Body of pancreas (tissue), 4 donors: ENCODE measurements at regions not wholly inside any gene's neighbourhood (a gene's known extent, or its start where the extent isn't known, plus 50 kb on each side); places are given as distances from the start of the nearest gene placed in this dataset.

ENCODE experiments used
- ATAC-seq: fragments of 150-250 bp; one replicate; pipeline ENCODE4 v1.9.1; 2016
- DNase-seq, 4 donors: peaks; one replicate each; pipeline ENCODE4 v3.0.0-alpha.2; 2019
- H3K27ac ChIP-seq, 4 donors: fragments of 200-600 bp; sonication (generic); 1 replicate in 3 of 4; 2 replicates in 1 of 4; pipeline versions ENCODE4 v1.5.1 to v1.6.1; 2016 to 2019; ENCODE audit warnings: mild to moderate bottlenecking in 1 of 4, mixed read lengths in 1 of 4, moderate library complexity in 1 of 4
- H3K27me3 ChIP-seq, 2 donors: fragments of 200-600 bp; sonication (generic); one replicate each; pipeline ENCODE4 v1.6.0; 2016; ENCODE audit warnings: mild to moderate bottlenecking in 1 of 2
- H3K36me3 ChIP-seq, 2 donors: fragments of 200-600 bp; sonication (generic); replicated peaks in 1 of 2; 2 replicates each; pipeline ENCODE4 v1.5.1; 2016; ENCODE audit warnings: low read depth in 2 of 2; ENCODE audit not compliant: insufficient read depth in 1 of 2
- H3K4me1 ChIP-seq: fragments of 200-600 bp; sonication (generic); one replicate; pipeline ENCODE4 v1.6.0; 2016
- H3K4me3 ChIP-seq, 2 donors: fragments of 200-600 bp; sonication (generic); 1 replicate in 1 of 2; 2 replicates in 1 of 2; pipeline ENCODE4 v1.5.1; 2016 to 2019
- H3K9me3 ChIP-seq, 3 donors: fragments of 200-600 bp; sonication (generic); 1 replicate in 2 of 3; 2 replicates in 1 of 3; pipeline ENCODE4 v1.5.1; 2016
- CTCF ChIP-seq, 7 experiments: fragments of 450-650 bp in 4 of 7; fragments of 200-600 bp in 3 of 7; sonication (generic) in 3 of 7; IDR thresholded peaks; one replicate each; pipeline ENCODE4 v1.5.1; 2016 to 2019; ENCODE audit warnings: antibody characterized with exemption in 7 of 7
- POLR2A ChIP-seq, 3 donors: fragments of 450-650 bp; IDR thresholded peaks; one replicate each; pipeline ENCODE4 v1.6.1; 2016; ENCODE audit warnings: antibody characterized with exemption in 3 of 3, mild to moderate bottlenecking in 2 of 3
- WGBS, 2 donors: methylation state at CpG; one replicate each; pipeline ENCODE4 v1.1.5; 2017; 5-methylcytosine and 5-hydroxymethylcytosine counted together
- intact Hi-C: fragments of 100-400 bp; cut with DNase I; formaldehyde crosslinking; loops from one replicate; pipeline ENCODE4 v1.15.1; 2023

GRCh38 chr14:97336179-97336578 lies 539.0 kb downstream of the VRK1 start:
- WGBS, 2 donors = 68 to 88% methylated on average over 1 of the region's 1 CpG
- TF ChIP-seq POLR2A (IDR thresholded peaks at IDR 0.05) = no peak
- no peak for TF ChIP-seq CTCF (IDR thresholded peaks at IDR 0.05)
- intact Hi-C loops = no loop called here
- H3K4me3 ChIP-seq = no peak overlapping the region
- no peaks in the 10 kb centered on the region for H3K27me3 ChIP-seq
- DNase-seq (no peak), ATAC-seq (no peak)
- H3K4me1 ChIP-seq = no peaks in the 10 kb centered on the region
- H3K36me3 ChIP-seq = no peaks in the 10 kb centered on the region
- H3K27ac ChIP-seq = no peak overlapping the region
- no peaks in the 10 kb centered on the region for H3K9me3 ChIP-seq

- 15 to 24% methylated on average over 5 of the region's 5 CpGs for WGBS, 2 donors
- H3K9me3 ChIP-seq = no peaks in the 10 kb centered on the region
- H3K4me3 ChIP-seq = no peak overlapping the region
- no peaks in the 10 kb centered on the region for H3K27me3 ChIP-seq
- no peaks in the 10 kb centered on the region for H3K36me3 ChIP-seq
- ATAC-seq (no peak), DNase-seq (no peak)
- no peak overlapping the region for H3K27ac ChIP-seq
- TF ChIP-seq CTCF (IDR thresholded peaks at IDR 0.05) (no peak), POLR2A (IDR thresholded peaks at IDR 0.05) (no peak)
- intact Hi-C loops = no loop called here
- no peaks in the 10 kb centered on the region for H3K4me1 ChIP-seq
These were observed 539.6 kb downstream of the VRK1 start for GRCh38 chr14:97336816-97337215.

- Histone ChIP-seq H3K9me3 (no peaks in the 10 kb centered on the region), H3K36me3 (no peaks in the 10 kb centered on the region), H3K27ac (no peak overlapping the region), H3K4me3 (no peak overlapping the region), H3K4me1 (no peaks in the 10 kb centered on the region), H3K27me3 (no peaks in the 10 kb centered on the region)
- DNase-seq (no peak), ATAC-seq (no peak)
- 53 to 100% methylated on average over 1 to 3 of the region's 3 CpGs for WGBS, 2 donors
- no peak for TF ChIP-seq POLR2A (IDR thresholded peaks at IDR 0.05)
- intact Hi-C loops = no loop called here
These were observed 540.1 kb downstream of the VRK1 start for GRCh38 chr14:97337267-97337666.

- H3K4me3 ChIP-seq = no peak overlapping the region
- H3K27me3 ChIP-seq = no peaks in the 10 kb centered on the region
- DNase-seq (no peak), ATAC-seq (no peak)
- H3K4me1 ChIP-seq = no peaks in the 10 kb centered on the region
- intact Hi-C loops = no loop called here
- no peaks in the 10 kb centered on the region for H3K9me3 ChIP-seq
- TF ChIP-seq POLR2A (IDR thresholded peaks at IDR 0.05) (no peak), CTCF (IDR thresholded peaks at IDR 0.05) (no peak)
- no peak overlapping the region for H3K27ac ChIP-seq
- no peaks in the 10 kb centered on the region for H3K36me3 ChIP-seq
- 48 to 60% methylated on average over 2 of the region's 2 CpGs for WGBS, 2 donors
These were observed 540.5 kb downstream of the VRK1 start for GRCh38 chr14:97337670-97338069.

GRCh38 chr14:97344666-97345065 lies 547.5 kb downstream of the VRK1 start:
- Histone ChIP-seq H3K4me3 (no peak overlapping the region), H3K27me3 (no peaks in the 10 kb centered on the region), H3K4me1 (no peaks in the 10 kb centered on the region), H3K36me3 (no peaks in the 10 kb centered on the region), H3K27ac (no peak overlapping the region), H3K9me3 (no peaks in the 10 kb centered on the region)
- no peak for ATAC-seq
- intact Hi-C loops = no loop called here
- 86 to 90% methylated on average over 4 of the region's 4 CpGs for WGBS, 2 donors
- no peak for DNase-seq
- TF ChIP-seq POLR2A (IDR thresholded peaks at IDR 0.05) = no peak
- no peak for TF ChIP-seq CTCF (IDR thresholded peaks at IDR 0.05)
